ENCODE measurements at regions not wholly inside any gene's neighbourhood (a gene's known extent, or its start where the extent isn't known, plus 50 kb on each side); places are given as distances from the start of the nearest gene placed in this dataset.

- TF ChIP-seq CTCF (IDR thresholded peaks at IDR 0.05), result no peak
- TF ChIP-seq POLR2A (IDR thresholded peaks at IDR 0.05), result no peak
- 70 to 86% methylated on average over 3 of the region's 3 CpGs for WGBS, 2 donors
- H3K27ac ChIP-seq, result no peak overlapping the region
- H3K27me3 ChIP-seq, result no peaks in the 10 kb centered on the region
- no peaks in the 10 kb centered on the region for H3K4me1 ChIP-seq
- DNase-seq, result no peak
- no peaks in the 10 kb centered on the region for H3K9me3 ChIP-seq
- H3K36me3 ChIP-seq, result no peaks in the 10 kb centered on the region
- H3K4me3 ChIP-seq (replicated peaks in 1 of 3), result no peak overlapping the region
- intact Hi-C loops (cut with DNase I), result no loop called here
Measured at GRCh38 chr10:47101807-47102206, 190.6 kb downstream of the PTPN20 start.

GRCh38 chr10:47104151-47104605, 192.9 kb downstream of the PTPN20 start:
- Histone ChIP-seq H3K27ac (no peak overlapping the region), H3K36me3 (no peaks in the 10 kb centered on the region), H3K9me3 (no peaks in the 10 kb centered on the region), H3K27me3 (no peaks in the 10 kb centered on the region), H3K4me3 (replicated peaks in 1 of 3) (no peak overlapping the region), H3K4me1 (no peaks in the 10 kb centered on the region)
- no peak for DNase-seq
- WGBS, 2 donors, result 97 to 99% methylated on average over 4 of the region's 4 CpGs
- intact Hi-C loops (cut with DNase I), result no loop called here
- TF ChIP-seq CTCF (IDR thresholded peaks at IDR 0.05) (no peak), POLR2A (IDR thresholded peaks at IDR 0.05) (no peak)

- Histone ChIP-seq H3K27ac (no peak overlapping the region), H3K4me1 (no peaks in the 10 kb centered on the region), H3K4me3 (replicated peaks in 1 of 3) (no peak overlapping the region), H3K27me3 (no peaks in the 10 kb centered on the region), H3K9me3 (no peaks in the 10 kb centered on the region), H3K36me3 (no peaks in the 10 kb centered on the region)
- WGBS, 2 donors, result 67 to 69% methylated on average over 4 of the region's 4 CpGs
- TF ChIP-seq POLR2A (IDR thresholded peaks at IDR 0.05) (no peak), CTCF (IDR thresholded peaks at IDR 0.05) (no peak)
- intact Hi-C loops (cut with DNase I), result no loop called here
- no peak for DNase-seq
Measured at GRCh38 chr10:47104786-47105385, 193.7 kb downstream of the PTPN20 start.

- intact Hi-C loops (cut with DNase I), result no loop called here
- no peak overlapping the region for H3K4me3 ChIP-seq (replicated peaks in 1 of 3)
- TF ChIP-seq CTCF (IDR thresholded peaks at IDR 0.05), result no peak
- no peak for TF ChIP-seq POLR2A (IDR thresholded peaks at IDR 0.05)
- H3K27ac ChIP-seq, result no peak overlapping the region
- no peak for DNase-seq
- H3K9me3 ChIP-seq, result no peaks in the 10 kb centered on the region
- H3K27me3 ChIP-seq, result no peaks in the 10 kb centered on the region
- WGBS, 2 donors, result 95 to 98% methylated on average over 6 to 8 of the region's 8 CpGs
- no peaks in the 10 kb centered on the region for H3K4me1 ChIP-seq
- H3K36me3 ChIP-seq, result no peaks in the 10 kb centered on the region
Measured at GRCh38 chr10:47107007-47107747, 192.8 kb upstream of the GDF10 start.

GRCh38 chr10:47109906-47110305, 190.1 kb upstream of the GDF10 start:
- H3K9me3 ChIP-seq, result no peaks in the 10 kb centered on the region
- 41 to 44% methylated on average over 2 of the region's 2 CpGs for WGBS, 2 donors
- no peak overlapping the region for H3K4me3 ChIP-seq (replicated peaks in 1 of 3)
- H3K27me3 ChIP-seq, result no peaks in the 10 kb centered on the region
- intact Hi-C loops (cut with DNase I), result no loop called here
- H3K27ac ChIP-seq, result no peak overlapping the region
- no peak for TF ChIP-seq POLR2A (IDR thresholded peaks at IDR 0.05)
- no peak for TF ChIP-seq CTCF (IDR thresholded peaks at IDR 0.05)
- H3K4me1 ChIP-seq, result no peaks in the 10 kb centered on the region
- H3K36me3 ChIP-seq, result no peaks in the 10 kb centered on the region
- DNase-seq, result no peak

Data from thyroid gland (tissue), 4 donors.